A673 (cell line): ENCODE measurements at regions not wholly inside any gene's neighbourhood (a gene's known extent, or its start where the extent isn't known, plus 50 kb on each side); places are given as distances from the start of the nearest gene placed in this dataset.
"Not testable (repeated sequence)": the region's sequence is repeated elsewhere in the genome, so short reads cannot be mapped to it uniquely, and the experiment has no call there.

Source experiments
- EZH2 ChIP-seq: fragments of 200-600 bp; sonication (generic); IDR thresholded peaks from 2 replicates; pipeline ENCODE4 v1.6.1; 2017; ENCODE audit warnings: borderline replicate concordance, low read depth, mild to moderate bottlenecking, mixed read lengths, antibody characterized with exemption, low read length; ENCODE audit not compliant: poor library complexity, severe bottlenecking
- TF ChIP-seq, protein P1 (sequence below): fragments of 300-800, 200-600 bp; sonication (generic); conservative IDR thresholded peaks from 2 replicates; pipeline ENCODE4 v1.5.1; 2017; ENCODE audit warnings: low read depth, mild to moderate bottlenecking, antibody characterized with exemption, low read length, moderate library complexity, mixed read lengths

DNA sequence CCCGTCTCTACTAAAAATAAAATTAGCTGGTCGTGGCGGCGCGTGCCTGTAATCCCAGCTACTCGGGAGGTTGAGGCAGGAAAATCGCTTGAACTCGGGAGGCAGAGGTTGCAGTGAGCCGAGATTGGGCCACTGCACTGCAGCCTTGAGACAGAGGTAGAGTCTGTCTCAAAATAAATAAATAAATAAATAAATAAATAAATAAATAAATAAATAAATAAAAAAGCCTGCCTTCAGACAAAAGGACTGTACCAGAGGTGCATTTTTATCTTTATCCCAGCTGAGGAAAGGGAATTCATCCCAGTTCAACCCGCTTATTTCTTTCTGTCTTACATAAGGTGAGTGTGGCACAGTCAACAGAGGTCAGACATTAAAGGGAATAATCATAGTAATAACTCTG lies 141.6 kb upstream of the ZNF804A start:
- TF ChIP-seq, protein P1, sequence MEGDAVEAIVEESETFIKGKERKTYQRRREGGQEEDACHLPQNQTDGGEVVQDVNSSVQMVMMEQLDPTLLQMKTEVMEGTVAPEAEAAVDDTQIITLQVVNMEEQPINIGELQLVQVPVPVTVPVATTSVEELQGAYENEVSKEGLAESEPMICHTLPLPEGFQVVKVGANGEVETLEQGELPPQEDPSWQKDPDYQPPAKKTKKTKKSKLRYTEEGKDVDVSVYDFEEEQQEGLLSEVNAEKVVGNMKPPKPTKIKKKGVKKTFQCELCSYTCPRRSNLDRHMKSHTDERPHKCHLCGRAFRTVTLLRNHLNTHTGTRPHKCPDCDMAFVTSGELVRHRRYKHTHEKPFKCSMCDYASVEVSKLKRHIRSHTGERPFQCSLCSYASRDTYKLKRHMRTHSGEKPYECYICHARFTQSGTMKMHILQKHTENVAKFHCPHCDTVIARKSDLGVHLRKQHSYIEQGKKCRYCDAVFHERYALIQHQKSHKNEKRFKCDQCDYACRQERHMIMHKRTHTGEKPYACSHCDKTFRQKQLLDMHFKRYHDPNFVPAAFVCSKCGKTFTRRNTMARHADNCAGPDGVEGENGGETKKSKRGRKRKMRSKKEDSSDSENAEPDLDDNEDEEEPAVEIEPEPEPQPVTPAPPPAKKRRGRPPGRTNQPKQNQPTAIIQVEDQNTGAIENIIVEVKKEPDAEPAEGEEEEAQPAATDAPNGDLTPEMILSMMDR = not testable (repeated sequence)
- TF ChIP-seq EZH2 = not testable (repeated sequence)
